Upper lobe of left lung (tissue), 4 donors: ENCODE measurements at regions not wholly inside any gene's neighbourhood (a gene's known extent, or its start where the extent isn't known, plus 50 kb on each side); places are given as distances from the start of the nearest gene placed in this dataset.

ENCODE experiments used
- EP300 ChIP-seq, 4 donors: sonication (generic); formaldehyde crosslinking; IDR thresholded peaks; one replicate each; pipeline ENCODE4 v1.5.1; 2017; ENCODE audit warnings: antibody characterized with exemption in 4 of 4, control low read depth in 2 of 4
- POLR2A ChIP-seq, 4 donors: fragments of 450-650 bp; IDR thresholded peaks; one replicate each; pipeline ENCODE4 v1.5.1; 2016 to 2017; ENCODE audit warnings: antibody characterized with exemption in 4 of 4, mild to moderate bottlenecking in 2 of 4
- POLR2AphosphoS5 ChIP-seq, 2 donors: sonication (generic); formaldehyde crosslinking; IDR thresholded peaks; one replicate each; pipeline ENCODE4 v1.5.1; 2017; ENCODE audit warnings: antibody characterized with exemption in 2 of 2
- TF ChIP-seq, protein P1 (sequence below), 6 experiments: fragments of 450-650 bp in 4 of 6; fragments of 200-600 bp in 2 of 6; sonication (generic) in 2 of 6; IDR thresholded peaks; one replicate each; pipeline ENCODE4 v1.5.1; 2016 to 2019; ENCODE audit warnings: antibody characterized with exemption in 6 of 6

DNA sequence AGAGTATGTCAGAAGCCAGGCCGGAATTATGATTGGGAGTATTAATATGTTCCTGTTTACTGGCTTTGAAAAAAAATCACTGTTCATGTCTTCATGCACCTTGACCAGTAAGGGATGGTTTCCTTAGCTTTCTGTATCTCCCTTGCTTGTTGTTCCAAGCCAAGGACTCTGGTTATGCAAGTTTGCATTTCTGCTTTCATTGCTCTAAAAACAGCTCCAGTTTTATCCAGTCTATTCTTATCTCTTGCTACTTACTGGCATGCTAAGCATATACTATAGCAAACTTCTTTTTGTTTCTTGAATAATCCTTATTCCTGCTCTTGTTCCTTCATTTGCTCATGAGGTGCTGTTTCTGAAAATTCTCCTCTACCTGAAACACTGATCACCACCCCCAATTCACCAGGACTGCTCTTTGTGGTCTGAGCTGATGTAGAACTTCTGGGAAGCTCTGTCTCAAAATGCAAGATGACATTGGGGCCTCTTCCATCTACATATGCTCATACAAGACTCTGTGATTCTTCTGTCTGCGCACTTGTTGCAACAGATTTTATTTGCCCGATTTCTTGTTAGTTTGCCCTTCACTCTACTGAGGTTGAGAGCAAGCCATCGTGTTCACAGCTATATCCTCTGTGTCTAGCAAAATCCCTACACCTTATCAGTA lies 173.0 kb downstream of the EBLN2 start:
- TF ChIP-seq, protein P1, sequence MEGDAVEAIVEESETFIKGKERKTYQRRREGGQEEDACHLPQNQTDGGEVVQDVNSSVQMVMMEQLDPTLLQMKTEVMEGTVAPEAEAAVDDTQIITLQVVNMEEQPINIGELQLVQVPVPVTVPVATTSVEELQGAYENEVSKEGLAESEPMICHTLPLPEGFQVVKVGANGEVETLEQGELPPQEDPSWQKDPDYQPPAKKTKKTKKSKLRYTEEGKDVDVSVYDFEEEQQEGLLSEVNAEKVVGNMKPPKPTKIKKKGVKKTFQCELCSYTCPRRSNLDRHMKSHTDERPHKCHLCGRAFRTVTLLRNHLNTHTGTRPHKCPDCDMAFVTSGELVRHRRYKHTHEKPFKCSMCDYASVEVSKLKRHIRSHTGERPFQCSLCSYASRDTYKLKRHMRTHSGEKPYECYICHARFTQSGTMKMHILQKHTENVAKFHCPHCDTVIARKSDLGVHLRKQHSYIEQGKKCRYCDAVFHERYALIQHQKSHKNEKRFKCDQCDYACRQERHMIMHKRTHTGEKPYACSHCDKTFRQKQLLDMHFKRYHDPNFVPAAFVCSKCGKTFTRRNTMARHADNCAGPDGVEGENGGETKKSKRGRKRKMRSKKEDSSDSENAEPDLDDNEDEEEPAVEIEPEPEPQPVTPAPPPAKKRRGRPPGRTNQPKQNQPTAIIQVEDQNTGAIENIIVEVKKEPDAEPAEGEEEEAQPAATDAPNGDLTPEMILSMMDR (IDR thresholded peaks at IDR 0.05), result no peak
- TF ChIP-seq POLR2AphosphoS5 (IDR thresholded peaks at IDR 0.05) (no peak), POLR2A (IDR thresholded peaks at IDR 0.05) (no peak), EP300 (IDR thresholded peaks at IDR 0.05) (no peak)
